HG03457 (cell line): ENCODE measurements at regions not wholly inside any gene's neighbourhood (a gene's known extent, or its start where the extent isn't known, plus 50 kb on each side); places are given as distances from the start of the nearest gene placed in this dataset.

Experiments
- ATAC-seq: cut with Tn5 transposase; IDR thresholded peaks from one replicate; pipeline ENCODE4 v1.9.1; 2021; ENCODE audit warnings: moderate number of reproducible peaks; ENCODE audit not compliant: unreplicated experiment

- ATAC-seq = no peak
These were observed 1494.4 kb downstream of the STIM2 start for GRCh38 chr4:28354880-28355656.

GRCh38 chr4:28357990-28358389 lies 1497.3 kb downstream of the STIM2 start:
- ATAC-seq = no peak

GRCh38 chr4:28358606-28359005 lies 1498.0 kb downstream of the STIM2 start:
- no peak for ATAC-seq

GRCh38 chr4:28360681-28361080 lies 1500.0 kb downstream of the STIM2 start:
- no peak for ATAC-seq

GRCh38 chr4:28362169-28362568 lies 1501.5 kb downstream of the STIM2 start:
- ATAC-seq = no peak

GRCh38 chr4:28369499-28369898 lies 1508.9 kb downstream of the STIM2 start:
- ATAC-seq = no peak

- ATAC-seq = no peak
These were observed 1512.5 kb downstream of the STIM2 start for GRCh38 chr4:28373191-28373590.

GRCh38 chr4:28373601-28374000 lies 1513.0 kb downstream of the STIM2 start:
- ATAC-seq = no peak

GRCh38 chr4:28378109-28378830 lies 1517.6 kb downstream of the STIM2 start:
- no peak for ATAC-seq

DNA sequence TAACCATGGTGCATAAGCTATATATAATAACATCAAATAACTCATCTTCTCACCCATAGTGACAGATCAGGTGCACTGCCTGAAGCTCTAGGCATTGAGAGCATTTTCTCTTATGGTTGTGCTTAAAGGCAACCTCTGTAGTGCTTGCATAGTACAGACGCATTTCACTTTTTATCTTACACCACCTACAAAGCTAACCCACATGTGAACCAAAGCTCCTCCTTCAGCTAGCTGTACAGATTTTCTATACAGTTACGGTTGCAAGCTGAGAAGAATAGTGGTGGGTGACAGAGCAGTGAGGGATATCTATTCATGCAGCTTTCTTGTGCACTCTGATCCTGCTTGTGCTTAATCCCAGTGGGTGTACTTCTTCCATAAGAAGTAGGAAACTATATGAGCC lies 1525.2 kb downstream of the STIM2 start:
- ATAC-seq = no peak

DNA sequence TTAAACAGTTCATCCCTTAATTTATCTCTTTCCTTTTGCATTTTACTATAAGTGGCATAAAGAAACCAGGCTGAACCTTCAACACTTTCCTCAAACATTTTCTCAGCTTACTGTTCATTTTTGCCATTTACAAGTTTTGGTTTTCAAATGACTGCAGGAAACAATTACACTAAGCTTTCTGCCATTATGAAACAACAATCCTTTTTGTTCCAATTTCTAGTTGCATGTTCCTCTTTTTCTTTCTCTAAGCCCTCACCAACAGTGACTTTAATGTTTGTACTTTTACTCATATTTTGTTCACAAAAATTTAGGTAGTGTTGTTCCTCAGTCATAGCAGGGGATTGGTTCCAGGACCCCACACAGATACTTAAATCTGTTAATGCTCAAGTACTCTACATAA lies 1526.1 kb downstream of the STIM2 start:
- ATAC-seq = no peak

DNA sequence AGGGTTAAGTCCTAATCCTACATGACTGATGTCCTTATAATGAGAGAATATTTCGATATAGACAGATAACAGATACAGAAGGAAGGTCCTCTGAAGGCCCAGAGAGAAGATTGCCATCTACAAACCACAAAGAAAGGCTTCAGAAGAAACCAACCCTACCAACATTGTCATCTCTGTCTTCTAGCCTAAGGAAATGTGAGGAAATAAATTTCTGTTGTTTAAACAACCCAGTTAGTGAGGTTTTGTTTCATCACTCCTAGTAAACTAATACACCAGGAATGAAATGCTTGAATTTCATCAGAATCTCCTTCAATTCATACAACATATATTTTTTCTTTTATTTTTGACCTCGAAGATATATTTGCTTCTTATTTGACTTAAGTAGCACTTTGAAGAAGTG lies 1527.8 kb downstream of the STIM2 start:
- no peak for ATAC-seq

- no peak for ATAC-seq
These were observed 1531.2 kb downstream of the STIM2 start for GRCh38 chr4:28391877-28392276.

DNA sequence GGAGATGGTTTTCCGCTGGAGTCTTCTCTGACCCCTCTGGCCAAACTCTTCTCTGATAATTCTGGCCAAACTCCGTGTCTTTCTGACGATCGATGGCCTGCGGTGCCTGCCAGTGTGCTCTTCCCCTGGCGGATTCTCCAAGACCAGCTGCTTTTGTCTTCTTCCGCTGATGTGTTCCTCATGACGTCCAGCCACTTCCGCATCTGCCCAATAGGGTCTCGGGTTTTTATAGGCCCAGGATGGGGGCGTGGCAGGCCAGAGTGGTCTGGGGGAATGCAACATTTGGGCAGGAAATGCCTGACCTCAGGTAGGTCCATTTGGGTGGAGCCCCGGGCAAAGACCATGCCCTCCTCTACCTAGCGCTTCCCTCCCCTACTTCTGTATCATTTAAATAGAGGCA lies 1542.1 kb downstream of the STIM2 start:
- ATAC-seq = no peak

DNA sequence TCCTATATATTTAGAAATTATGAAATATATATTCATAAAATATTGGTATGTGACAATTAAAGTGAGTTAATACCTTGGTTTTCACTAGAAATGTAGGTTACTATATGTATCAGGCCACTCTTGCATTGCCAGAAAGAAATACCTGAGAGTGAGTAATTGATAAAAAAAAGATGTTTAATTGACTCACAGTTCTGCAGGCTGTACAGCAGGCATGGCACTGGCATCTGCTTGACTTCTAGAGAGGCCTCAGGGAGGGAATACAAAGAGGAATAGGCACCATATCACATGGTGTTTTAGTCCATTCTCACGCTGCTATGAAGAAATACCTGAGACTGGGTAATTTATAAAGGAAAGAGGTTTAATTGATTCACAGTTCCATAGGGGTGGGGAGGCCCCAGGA lies 1560.6 kb downstream of the STIM2 start:
- no peak for ATAC-seq

- no peak for ATAC-seq
These were observed 1565.6 kb downstream of the STIM2 start for GRCh38 chr4:28426251-28426650.

DNA sequence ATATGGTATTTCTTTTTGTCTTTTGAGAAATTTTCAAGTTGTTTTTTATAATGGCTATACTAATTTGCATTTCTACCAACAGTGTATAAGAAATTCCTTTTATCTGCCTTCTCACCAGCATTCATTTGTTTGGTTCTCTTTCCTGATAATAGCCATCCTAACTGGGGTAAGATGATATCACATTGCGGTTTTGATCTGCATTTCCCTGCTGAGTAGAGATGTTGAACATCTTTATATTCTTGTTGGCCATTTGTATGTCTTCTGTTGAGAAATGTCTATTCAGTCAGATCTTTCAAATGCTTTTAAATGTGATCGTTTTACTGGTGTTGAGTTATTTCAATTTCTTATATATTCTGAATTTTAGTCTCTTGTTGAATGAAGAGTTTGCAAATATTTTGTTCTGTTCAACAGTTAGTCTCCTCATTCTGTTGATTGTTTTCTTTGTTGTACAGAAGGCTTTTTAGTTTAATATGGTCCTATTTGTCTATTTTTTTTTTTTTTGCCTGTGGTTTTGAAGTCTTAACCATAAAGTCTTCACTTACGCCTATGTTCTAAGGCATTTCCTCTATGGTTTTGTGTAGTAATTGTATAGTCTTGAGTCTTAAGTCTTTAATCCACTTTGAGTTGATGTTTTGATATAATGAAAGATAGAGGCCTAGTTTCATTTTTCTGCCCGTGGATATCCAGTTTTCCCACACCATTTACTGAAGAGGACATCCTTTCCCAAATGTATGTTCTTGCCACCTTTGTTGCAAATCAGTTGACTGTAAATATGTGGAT lies 1566.9 kb downstream of the STIM2 start:
- no peak for ATAC-seq

- ATAC-seq = no peak
These were observed 1571.8 kb downstream of the STIM2 start for GRCh38 chr4:28432348-28433025.

- ATAC-seq = no peak
These were observed 1574.7 kb downstream of the STIM2 start for GRCh38 chr4:28435314-28435713.

- no peak for ATAC-seq
These were observed 1575.8 kb downstream of the STIM2 start for GRCh38 chr4:28436191-28437080.
